Heart left ventricle (tissue), 13 donors: ENCODE measurements at regions not wholly inside any gene's neighbourhood (a gene's known extent, or its start where the extent isn't known, plus 50 kb on each side); places are given as distances from the start of the nearest gene placed in this dataset.

Source experiments
- POLR2A ChIP-seq, 2 donors: fragments of 450-650 bp; IDR thresholded peaks; one replicate each; pipeline ENCODE4 v1.6.1; 2017; ENCODE audit warnings: antibody characterized with exemption in 2 of 2, mild to moderate bottlenecking in 2 of 2, moderate library complexity in 2 of 2
- TF ChIP-seq, protein P1 (sequence below), 12 donors: fragments of 200-600 bp; sonication (generic) in 4 of 12; IDR thresholded peaks; one replicate each; pipeline versions ENCODE4 v1.5.0 to v1.8.0; 2018 to 2022; ENCODE audit warnings: antibody characterized with exemption in 12 of 12, mild to moderate bottlenecking in 5 of 12
- donor health status: ischemic (EF 13 %, LVEDD 7.1; RV severe dilation, severe dysfunction).
- donor health status: DM: no; HTN: yes; CAD: no.
- donor health status: DM: no; HTN: no; CAD: no.
- donor health status: ischemic (EF 25% LVEDD 6.9; RV normal size, moderate dysfunction).
- donor health status: ischemic (EF 25% LVEDD 5.7; RV mildly dilated, moderate dysfunction).
- donor health status: ischemic (EF 35%, LVEDD 5.7; RV mildly dilated, moderate dysfunction).
- donor health status: nonischemic (EF 11% LVEDD 7.7; RV severe dilation, severe dysfunction).
- donor health status: DM: yes; HTN: yes; CAD: no.
- donor health status: PGD.
- donor health status: ischemic (EF 29% LVEDD 5.4; RV normal size, mild dysfunction).
- donor health status: nonischemic (EF 23%, LVEDD 6.1; RV moderate dilation, normal function).

DNA sequence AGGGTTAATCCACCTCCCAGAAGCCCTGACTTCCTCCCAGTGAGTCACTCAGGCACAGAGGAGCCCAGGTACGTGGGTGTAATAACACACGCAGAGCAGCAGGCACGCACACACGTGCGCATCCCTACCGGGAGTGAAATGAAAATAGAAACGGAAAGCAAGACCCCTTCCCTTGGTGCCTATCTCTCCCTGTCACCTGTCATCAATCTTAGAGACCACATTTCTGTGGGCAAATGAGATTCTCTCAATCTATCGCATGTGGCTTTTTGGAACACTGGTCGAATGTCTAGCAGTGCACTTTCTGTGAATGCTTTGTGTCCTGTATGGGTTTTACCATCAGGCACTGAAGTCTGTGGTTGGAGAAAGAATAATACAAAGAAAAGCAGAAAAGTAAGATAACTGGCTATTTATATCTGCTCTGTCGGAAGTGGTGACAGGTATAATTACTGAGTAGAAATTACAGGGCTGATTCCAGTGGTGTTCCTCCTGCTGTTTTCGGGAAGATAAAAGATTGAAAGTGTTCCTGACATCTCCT lies 137.7 kb upstream of the GRIA1 start:
- no peak for TF ChIP-seq POLR2A (IDR thresholded peaks at IDR 0.05)
- TF ChIP-seq, protein P1, sequence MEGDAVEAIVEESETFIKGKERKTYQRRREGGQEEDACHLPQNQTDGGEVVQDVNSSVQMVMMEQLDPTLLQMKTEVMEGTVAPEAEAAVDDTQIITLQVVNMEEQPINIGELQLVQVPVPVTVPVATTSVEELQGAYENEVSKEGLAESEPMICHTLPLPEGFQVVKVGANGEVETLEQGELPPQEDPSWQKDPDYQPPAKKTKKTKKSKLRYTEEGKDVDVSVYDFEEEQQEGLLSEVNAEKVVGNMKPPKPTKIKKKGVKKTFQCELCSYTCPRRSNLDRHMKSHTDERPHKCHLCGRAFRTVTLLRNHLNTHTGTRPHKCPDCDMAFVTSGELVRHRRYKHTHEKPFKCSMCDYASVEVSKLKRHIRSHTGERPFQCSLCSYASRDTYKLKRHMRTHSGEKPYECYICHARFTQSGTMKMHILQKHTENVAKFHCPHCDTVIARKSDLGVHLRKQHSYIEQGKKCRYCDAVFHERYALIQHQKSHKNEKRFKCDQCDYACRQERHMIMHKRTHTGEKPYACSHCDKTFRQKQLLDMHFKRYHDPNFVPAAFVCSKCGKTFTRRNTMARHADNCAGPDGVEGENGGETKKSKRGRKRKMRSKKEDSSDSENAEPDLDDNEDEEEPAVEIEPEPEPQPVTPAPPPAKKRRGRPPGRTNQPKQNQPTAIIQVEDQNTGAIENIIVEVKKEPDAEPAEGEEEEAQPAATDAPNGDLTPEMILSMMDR (IDR thresholded peaks at IDR 0.05), result no peak
